Stimulated activated CD4-positive, alpha-beta T cell treated with anti-CD3 and anti-CD28 coated beads, TNF-alpha, amount 100 ng/mL, for 1 hour (primary cell): ENCODE measurements at regions not wholly inside any gene's neighbourhood (a gene's known extent, or its start where the extent isn't known, plus 50 kb on each side); places are given as distances from the start of the nearest gene placed in this dataset.
"Not testable (repeated sequence)": the region's sequence is repeated elsewhere in the genome, so short reads cannot be mapped to it uniquely, and the experiment has no call there.

ENCODE experiments used
- DNase-seq, 3 donors: peaks; one replicate each; pipeline ENCODE4 v3.0.0-alpha.2; 2020; ENCODE audit warnings: low read depth in 3 of 3, low spot score in 1 of 3

GRCh38 chr2:120642646-120643045 is 93.0 kb upstream of the GLI2 start:
- DNase-seq: no peak

GRCh38 chr2:120646994-120647393 is 88.7 kb upstream of the GLI2 start:
- no peak for DNase-seq

- DNase-seq: no peak
Observed at GRCh38 chr2:120647487-120647886, 88.2 kb upstream of the GLI2 start.

GRCh38 chr2:120649381-120649780 is 86.3 kb upstream of the GLI2 start:
- not testable (repeated sequence) for DNase-seq

GRCh38 chr2:120650022-120650644 is 85.5 kb upstream of the GLI2 start:
- DNase-seq: no peak

GRCh38 chr2:120651818-120652217 is 83.8 kb upstream of the GLI2 start:
- DNase-seq: no peak

GRCh38 chr2:120653046-120653445 is 82.6 kb upstream of the GLI2 start:
- DNase-seq: no peak

GRCh38 chr2:120653871-120654270 is 81.8 kb upstream of the GLI2 start:
- no peak for DNase-seq

GRCh38 chr2:120654381-120655134 is 81.1 kb upstream of the GLI2 start:
- DNase-seq: no peak

GRCh38 chr2:120656273-120656950 is 79.3 kb upstream of the GLI2 start:
- DNase-seq: no peak

- DNase-seq: no peak
Observed at GRCh38 chr2:120658042-120658769, 77.5 kb upstream of the GLI2 start.

- no peak for DNase-seq
Observed at GRCh38 chr2:120658770-120659158, 76.9 kb upstream of the GLI2 start.

GRCh38 chr2:120659275-120659977 is 76.2 kb upstream of the GLI2 start:
- no peak for DNase-seq

GRCh38 chr2:120660056-120660694 is 75.5 kb upstream of the GLI2 start:
- no peak for DNase-seq

GRCh38 chr2:120660771-120661459 is 74.8 kb upstream of the GLI2 start:
- no peak for DNase-seq

- DNase-seq: no peak
Observed at GRCh38 chr2:120661551-120661950, 74.1 kb upstream of the GLI2 start.

GRCh38 chr2:120662046-120662445 is 73.6 kb upstream of the GLI2 start:
- no peak for DNase-seq

- no peak for DNase-seq
Observed at GRCh38 chr2:120662746-120663145, 72.9 kb upstream of the GLI2 start.

- DNase-seq: no peak
Observed at GRCh38 chr2:120666433-120666832, 69.2 kb upstream of the GLI2 start.

- no peak for DNase-seq
Observed at GRCh38 chr2:120667981-120668380, 67.7 kb upstream of the GLI2 start.
